Activated CD4-positive, alpha-beta T cell treated with anti-CD3 and anti-CD28 coated beads, Interleukin-2, amount 10 ng/mL, durations not matched to agents 7 days and 5 days (primary cell): ENCODE measurements at regions not wholly inside any gene's neighbourhood (a gene's known extent, or its start where the extent isn't known, plus 50 kb on each side); places are given as distances from the start of the nearest gene placed in this dataset.

ENCODE experiments used
- CTCF ChIA-PET: fragments of 350-600 bp; sonication (Branson Sonifier 250); formaldehyde crosslinking; loops from one replicate; lab custom pipeline; 2021; ENCODE audit warnings: antibody characterized with exemption; lab: Charles Lee
- POLR2A ChIA-PET: fragments of 350-600 bp; sonication (Branson Sonifier 250); formaldehyde crosslinking; loops from one replicate; lab custom pipeline; 2021; ENCODE audit warnings: antibody characterized with exemption; lab: Charles Lee
- DNase-seq: peaks from one replicate; pipeline ENCODE4 v3.0.0-alpha.2; 2020
- H3K27ac Mint-ChIP-seq: one replicate; pipeline ENCODE4 v1.8.0; 2021; ENCODE audit warnings: mild to moderate bottlenecking, moderate library complexity, mixed read lengths
- H3K27me3 Mint-ChIP-seq: one replicate; pipeline ENCODE4 v1.8.0; 2021; ENCODE audit warnings: mixed read lengths
- H3K36me3 Mint-ChIP-seq: one replicate; pipeline ENCODE4 v1.8.0; 2021; ENCODE audit warnings: low read depth, mixed read lengths
- H3K4me1 Mint-ChIP-seq: one replicate; pipeline ENCODE4 v1.8.0; 2021; ENCODE audit warnings: mixed read lengths
- H3K4me3 Mint-ChIP-seq: one replicate; pipeline ENCODE4 v1.8.0; 2021; ENCODE audit warnings: mild to moderate bottlenecking, moderate library complexity, mixed read lengths
- H3K9me3 Mint-ChIP-seq: one replicate; pipeline ENCODE4 v1.8.0; 2021; ENCODE audit warnings: mixed read lengths

DNA sequence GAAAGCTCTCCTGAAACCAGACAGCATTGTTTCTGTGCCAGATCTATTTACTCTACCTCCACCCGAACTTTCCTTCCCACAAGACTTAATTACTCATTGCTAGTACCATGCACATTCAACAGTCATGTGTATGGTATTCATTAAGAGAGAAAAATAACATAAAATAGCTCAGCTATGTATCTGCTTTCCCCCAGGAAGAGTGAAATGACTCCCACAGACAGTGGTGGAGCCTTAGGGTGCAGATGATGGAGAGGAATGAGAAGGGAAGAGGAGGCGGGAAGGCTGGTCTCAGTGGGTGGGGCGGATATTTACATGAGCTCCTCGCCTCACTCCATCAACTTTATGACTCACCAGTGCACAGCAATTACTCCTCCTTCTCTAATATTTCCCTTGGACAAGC, 724.5 kb downstream of the EPHA4 start:
- POLR2A ChIA-PET: no interaction called here
- Mint-ChIP-seq H3K27me3 (no peaks in the 10 kb centered on the region), H3K27ac (no peak overlapping the region), H3K4me3 (no peak overlapping the region), H3K9me3 (no peaks in the 10 kb centered on the region), H3K36me3 (no peaks in the 10 kb centered on the region), H3K4me1 (no peaks in the 10 kb centered on the region)
- CTCF ChIA-PET: no interaction called here
- DNase-seq: no peak

DNA sequence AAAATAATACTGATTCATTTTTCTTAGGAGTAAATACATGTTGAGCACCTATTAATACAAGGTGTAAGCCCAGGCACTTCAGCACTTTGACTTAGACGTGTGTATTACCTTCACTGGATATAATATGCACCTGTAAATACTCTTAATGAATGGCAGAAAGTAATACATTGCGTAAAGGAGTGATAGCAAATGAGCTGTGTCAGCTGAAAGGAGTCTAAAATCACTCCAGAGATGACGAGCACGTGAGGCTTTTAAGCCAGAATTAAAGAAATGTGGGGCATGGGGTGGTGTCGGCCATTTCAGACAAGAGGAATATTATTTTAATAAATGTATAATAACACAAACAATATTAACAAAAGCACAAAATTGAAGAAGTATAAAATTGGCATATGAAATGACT, 722.7 kb downstream of the EPHA4 start:
- H3K27ac Mint-ChIP-seq: no peak overlapping the region
- no peaks in the 10 kb centered on the region for H3K27me3 Mint-ChIP-seq
- no peaks in the 10 kb centered on the region for H3K9me3 Mint-ChIP-seq
- H3K4me3 Mint-ChIP-seq: no peak overlapping the region
- H3K4me1 Mint-ChIP-seq: no peaks in the 10 kb centered on the region
- H3K36me3 Mint-ChIP-seq: no peaks in the 10 kb centered on the region
- POLR2A ChIA-PET: no interaction called here
- CTCF ChIA-PET: interaction anchor here (1.0 kb wide), 1 partner anchor 25 kb away, joined by 4 read pairs; no protein-coding TSS in a partner anchor
- DNase-seq: no peak

DNA sequence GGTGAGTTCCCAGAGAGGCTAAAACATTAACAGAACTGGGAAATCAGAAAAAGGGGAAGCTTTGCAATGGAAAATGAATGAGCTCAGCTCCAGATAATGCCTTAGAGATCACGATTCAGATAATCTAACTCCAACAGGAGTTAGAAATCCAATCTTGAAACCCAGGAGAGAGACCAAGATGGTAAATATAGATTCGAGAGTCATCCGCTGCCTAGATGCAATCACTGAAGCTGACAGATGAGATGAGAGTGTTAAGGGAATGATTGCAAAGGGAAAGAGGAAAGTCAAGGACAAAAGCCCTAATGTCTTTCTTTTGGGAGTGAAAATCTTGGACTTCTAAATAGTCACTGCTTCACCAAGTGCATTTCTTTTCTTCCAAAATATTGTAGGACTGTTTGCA, 722.0 kb downstream of the EPHA4 start:
- H3K4me1 Mint-ChIP-seq: no peaks in the 10 kb centered on the region
- H3K9me3 Mint-ChIP-seq: no peaks in the 10 kb centered on the region
- H3K4me3 Mint-ChIP-seq: no peak overlapping the region
- no peak for DNase-seq
- no peaks in the 10 kb centered on the region for H3K27me3 Mint-ChIP-seq
- H3K36me3 Mint-ChIP-seq: no peaks in the 10 kb centered on the region
- H3K27ac Mint-ChIP-seq: no peak overlapping the region
- POLR2A ChIA-PET: no interaction called here
- CTCF ChIA-PET: no interaction called here

- no peak for DNase-seq
- ChIA-PET POLR2A (no interaction called here), CTCF (no interaction called here)
- Mint-ChIP-seq H3K27me3 (no peaks in the 10 kb centered on the region), H3K27ac (no peak overlapping the region), H3K4me1 (no peaks in the 10 kb centered on the region), H3K9me3 (no peaks in the 10 kb centered on the region), H3K4me3 (no peak overlapping the region), H3K36me3 (no peaks in the 10 kb centered on the region)
Observed at GRCh38 chr2:220855296-220855695, 716.8 kb downstream of the EPHA4 start.

GRCh38 chr2:220856486-220856885, 715.6 kb downstream of the EPHA4 start:
- Mint-ChIP-seq H3K27ac (no peak overlapping the region), H3K4me1 (no peaks in the 10 kb centered on the region), H3K9me3 (no peaks in the 10 kb centered on the region), H3K36me3 (no peaks in the 10 kb centered on the region), H3K4me3 (no peak overlapping the region), H3K27me3 (no peaks in the 10 kb centered on the region)
- POLR2A ChIA-PET: no interaction called here
- no peak for DNase-seq
- CTCF ChIA-PET: no interaction called here

- CTCF ChIA-PET: no interaction called here
- no peak for DNase-seq
- no peaks in the 10 kb centered on the region for H3K36me3 Mint-ChIP-seq
- no peaks in the 10 kb centered on the region for H3K9me3 Mint-ChIP-seq
- no peaks in the 10 kb centered on the region for H3K4me1 Mint-ChIP-seq
- no peak overlapping the region for H3K4me3 Mint-ChIP-seq
- H3K27ac Mint-ChIP-seq: no peak overlapping the region
- POLR2A ChIA-PET: no interaction called here
- H3K27me3 Mint-ChIP-seq: no peaks in the 10 kb centered on the region
Observed at GRCh38 chr2:220857368-220857767, 714.7 kb downstream of the EPHA4 start.

DNA sequence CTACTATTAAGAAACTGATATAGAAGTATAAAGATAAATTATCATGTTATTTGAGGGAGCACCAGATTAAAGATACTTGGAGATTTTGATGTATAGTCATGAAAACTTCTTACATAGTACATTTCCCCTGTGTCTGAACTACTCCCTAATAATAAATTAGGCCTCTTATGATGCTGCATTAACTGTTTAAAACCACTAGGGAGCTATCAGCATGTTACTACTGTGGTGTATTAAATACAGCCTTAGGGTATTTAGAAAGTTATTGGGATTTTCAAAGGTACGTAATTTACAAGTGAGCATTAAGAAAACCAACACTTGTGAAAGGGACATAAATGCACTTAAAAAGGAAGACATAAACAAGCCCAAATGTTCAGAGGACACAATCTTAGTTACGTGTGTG, 714.0 kb downstream of the EPHA4 start:
- H3K4me3 Mint-ChIP-seq: no peak overlapping the region
- no peak overlapping the region for H3K27ac Mint-ChIP-seq
- no peaks in the 10 kb centered on the region for H3K9me3 Mint-ChIP-seq
- H3K36me3 Mint-ChIP-seq: no peaks in the 10 kb centered on the region
- DNase-seq: no peak
- ChIA-PET POLR2A (no interaction called here), CTCF (no interaction called here)
- H3K4me1 Mint-ChIP-seq: no peaks in the 10 kb centered on the region
- H3K27me3 Mint-ChIP-seq: no peaks in the 10 kb centered on the region

GRCh38 chr2:220871909-220872308, 700.2 kb downstream of the EPHA4 start:
- H3K9me3 Mint-ChIP-seq: peaks cover 4% of the 10 kb centered on the region
- H3K4me3 Mint-ChIP-seq: no peak overlapping the region
- no peaks in the 10 kb centered on the region for H3K27me3 Mint-ChIP-seq
- CTCF ChIA-PET: no interaction called here
- POLR2A ChIA-PET: no interaction called here
- H3K4me1 Mint-ChIP-seq: no peaks in the 10 kb centered on the region
- DNase-seq: no peak
- H3K27ac Mint-ChIP-seq: no peak overlapping the region
- H3K36me3 Mint-ChIP-seq: no peaks in the 10 kb centered on the region

DNA sequence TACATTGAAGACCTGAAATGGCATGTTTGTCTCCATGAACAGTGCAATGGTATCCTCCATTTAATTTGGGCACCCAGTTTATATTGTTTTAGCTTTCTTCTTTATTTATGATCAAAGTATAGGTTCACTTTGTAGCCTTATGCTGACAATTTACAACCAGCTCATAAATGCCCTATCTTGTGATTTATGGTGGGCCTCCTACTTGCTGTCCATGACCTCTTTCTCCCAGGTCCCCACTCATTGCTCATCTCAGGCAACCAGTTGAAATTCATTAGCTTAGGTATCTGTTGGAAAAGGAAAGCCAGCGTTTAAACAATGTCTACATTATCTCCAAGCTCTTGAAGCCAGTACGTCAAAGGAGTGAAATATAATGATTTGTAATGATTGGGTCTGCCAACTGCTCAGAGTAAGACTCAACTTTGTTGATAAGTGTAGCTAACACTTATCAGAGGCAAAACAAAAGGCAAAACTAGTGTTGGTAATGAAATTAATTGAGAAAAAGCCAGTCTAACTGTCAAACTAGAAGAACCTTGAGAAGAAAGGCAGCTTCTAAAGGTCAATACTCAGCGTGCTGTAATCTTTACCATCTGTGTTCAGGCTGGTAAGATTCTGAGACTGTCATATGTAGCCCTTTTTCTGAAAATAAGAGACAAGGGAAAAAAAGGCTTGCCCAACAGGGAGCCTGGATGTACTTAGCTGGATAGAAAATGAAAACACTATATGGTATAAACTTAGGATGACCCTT, 695.9 kb downstream of the EPHA4 start:
- ChIA-PET CTCF (no interaction called here), POLR2A (no interaction called here)
- Mint-ChIP-seq H3K9me3 (no peaks in the 10 kb centered on the region), H3K36me3 (no peaks in the 10 kb centered on the region), H3K4me3 (no peak overlapping the region), H3K27me3 (no peaks in the 10 kb centered on the region), H3K27ac (no peak overlapping the region), H3K4me1 (no peaks in the 10 kb centered on the region)
- DNase-seq: no peak

GRCh38 chr2:220877491-220877890, 694.6 kb downstream of the EPHA4 start:
- CTCF ChIA-PET: no interaction called here
- no peaks in the 10 kb centered on the region for H3K4me1 Mint-ChIP-seq
- H3K27ac Mint-ChIP-seq: no peak overlapping the region
- H3K9me3 Mint-ChIP-seq: no peaks in the 10 kb centered on the region
- no peaks in the 10 kb centered on the region for H3K27me3 Mint-ChIP-seq
- H3K36me3 Mint-ChIP-seq: no peaks in the 10 kb centered on the region
- DNase-seq: no peak
- POLR2A ChIA-PET: no interaction called here
- no peak overlapping the region for H3K4me3 Mint-ChIP-seq

DNA sequence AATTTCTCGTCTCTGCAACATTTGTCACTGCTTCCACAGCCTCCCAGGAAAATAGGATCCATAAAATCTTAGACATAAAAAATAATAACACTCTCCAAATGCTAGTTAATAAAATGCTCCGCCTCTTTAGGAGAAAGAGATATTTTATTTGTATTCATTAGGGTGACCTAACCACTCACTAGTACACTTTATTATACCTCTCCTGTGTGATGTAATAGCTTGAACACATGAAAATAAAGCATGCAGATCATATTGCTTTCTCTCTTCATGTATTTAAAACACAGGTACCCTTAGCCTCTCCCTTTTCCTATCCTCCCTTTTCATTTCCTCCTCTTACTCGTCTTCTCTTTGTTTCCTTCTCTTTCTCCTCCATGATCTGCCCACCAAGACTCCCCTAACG, 694.2 kb downstream of the EPHA4 start:
- DNase-seq: no peak
- Mint-ChIP-seq H3K4me3 (no peak overlapping the region), H3K36me3 (no peaks in the 10 kb centered on the region), H3K27ac (no peak overlapping the region), H3K9me3 (no peaks in the 10 kb centered on the region), H3K4me1 (no peaks in the 10 kb centered on the region), H3K27me3 (no peaks in the 10 kb centered on the region)
- POLR2A ChIA-PET: no interaction called here
- CTCF ChIA-PET: no interaction called here

- CTCF ChIA-PET: no interaction called here
- Mint-ChIP-seq H3K4me1 (no peaks in the 10 kb centered on the region), H3K27ac (no peak overlapping the region), H3K9me3 (no peaks in the 10 kb centered on the region), H3K27me3 (no peaks in the 10 kb centered on the region), H3K4me3 (no peak overlapping the region), H3K36me3 (no peaks in the 10 kb centered on the region)
- no peak for DNase-seq
- POLR2A ChIA-PET: no interaction called here
Observed at GRCh38 chr2:220880623-220881596, 691.2 kb downstream of the EPHA4 start.

GRCh38 chr2:220882507-220882906, 689.6 kb downstream of the EPHA4 start:
- DNase-seq: no peak
- H3K4me3 Mint-ChIP-seq: no peak overlapping the region
- no peaks in the 10 kb centered on the region for H3K4me1 Mint-ChIP-seq
- H3K9me3 Mint-ChIP-seq: no peaks in the 10 kb centered on the region
- ChIA-PET CTCF (no interaction called here), POLR2A (no interaction called here)
- no peaks in the 10 kb centered on the region for H3K36me3 Mint-ChIP-seq
- H3K27me3 Mint-ChIP-seq: no peaks in the 10 kb centered on the region
- H3K27ac Mint-ChIP-seq: no peak overlapping the region
